Transverse colon (tissue), 4 donors: ENCODE measurements at regions not wholly inside any gene's neighbourhood (a gene's known extent, or its start where the extent isn't known, plus 50 kb on each side); places are given as distances from the start of the nearest gene placed in this dataset.

Source experiments
- POLR2A ChIP-seq: fragments of 450-650 bp; IDR thresholded peaks from one replicate; pipeline ENCODE4 v1.6.1; 2016; ENCODE audit warnings: antibody characterized with exemption, mild to moderate bottlenecking, moderate library complexity
- POLR2AphosphoS5 ChIP-seq, 3 donors: sonication (generic); formaldehyde crosslinking; IDR thresholded peaks; one replicate each; pipeline ENCODE4 v1.6.1; 2016; ENCODE audit warnings: antibody characterized with exemption in 3 of 3
- TF ChIP-seq, protein P1 (sequence below), 5 experiments: fragments of 200-600 bp in 3 of 5; fragments of 450-650 bp in 2 of 5; sonication (generic) in 3 of 5; IDR thresholded peaks; 1 replicate in 2 of 5; 2 replicates in 3 of 5; pipeline ENCODE4 v1.5.1; 2016 to 2017; ENCODE audit warnings: antibody characterized with exemption in 5 of 5, inconsistent platforms in 3 of 5, mild to moderate bottlenecking in 2 of 5, moderate library complexity in 1 of 5

GRCh38 chr11:89608234-89608966 lies 101.7 kb upstream of the TRIM77 start:
- TF ChIP-seq, protein P1, sequence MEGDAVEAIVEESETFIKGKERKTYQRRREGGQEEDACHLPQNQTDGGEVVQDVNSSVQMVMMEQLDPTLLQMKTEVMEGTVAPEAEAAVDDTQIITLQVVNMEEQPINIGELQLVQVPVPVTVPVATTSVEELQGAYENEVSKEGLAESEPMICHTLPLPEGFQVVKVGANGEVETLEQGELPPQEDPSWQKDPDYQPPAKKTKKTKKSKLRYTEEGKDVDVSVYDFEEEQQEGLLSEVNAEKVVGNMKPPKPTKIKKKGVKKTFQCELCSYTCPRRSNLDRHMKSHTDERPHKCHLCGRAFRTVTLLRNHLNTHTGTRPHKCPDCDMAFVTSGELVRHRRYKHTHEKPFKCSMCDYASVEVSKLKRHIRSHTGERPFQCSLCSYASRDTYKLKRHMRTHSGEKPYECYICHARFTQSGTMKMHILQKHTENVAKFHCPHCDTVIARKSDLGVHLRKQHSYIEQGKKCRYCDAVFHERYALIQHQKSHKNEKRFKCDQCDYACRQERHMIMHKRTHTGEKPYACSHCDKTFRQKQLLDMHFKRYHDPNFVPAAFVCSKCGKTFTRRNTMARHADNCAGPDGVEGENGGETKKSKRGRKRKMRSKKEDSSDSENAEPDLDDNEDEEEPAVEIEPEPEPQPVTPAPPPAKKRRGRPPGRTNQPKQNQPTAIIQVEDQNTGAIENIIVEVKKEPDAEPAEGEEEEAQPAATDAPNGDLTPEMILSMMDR (IDR thresholded peaks at IDR 0.05), result no peak
- TF ChIP-seq POLR2A (no peak), POLR2AphosphoS5 (IDR thresholded peaks at IDR 0.05) (no peak)
